ENCODE measurements at regions not wholly inside any gene's neighbourhood (a gene's known extent, or its start where the extent isn't known, plus 50 kb on each side); places are given as distances from the start of the nearest gene placed in this dataset.
"Not testable (repeated sequence)": the region's sequence is repeated elsewhere in the genome, so short reads cannot be mapped to it uniquely, and the experiment has no call there.

DNA sequence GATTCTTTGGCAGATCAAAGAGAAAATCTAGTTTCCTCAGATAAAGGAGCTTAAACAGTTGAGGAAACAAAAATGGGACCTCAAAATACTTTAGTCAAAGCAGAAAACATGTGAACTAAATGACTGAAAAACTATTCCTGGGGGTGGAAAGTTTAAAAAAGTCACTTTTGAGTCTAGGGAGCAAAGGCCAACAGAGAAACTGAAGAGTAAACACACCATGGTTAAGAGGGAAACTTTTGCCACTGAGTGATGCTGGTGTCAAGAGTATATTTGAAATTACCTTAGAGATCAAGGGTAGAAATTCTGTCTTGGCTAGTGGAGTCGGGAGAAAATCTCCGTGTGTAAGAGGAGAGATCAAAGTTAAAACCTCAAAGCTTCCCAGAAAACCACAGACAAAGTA lies 501.2 kb upstream of the ADGRL4 start:
- DNase-seq (ENCODE audit: low spot score in 2 of 2): no peak
- Mint-ChIP-seq H3K4me1 (no peaks in the 10 kb centered on the region), H3K27ac (no peak overlapping the region), H3K36me3 (no peaks in the 10 kb centered on the region), H3K9me3 (peaks cover 10% of the 10 kb centered on the region), H3K4me3 (no peak overlapping the region)
- ATAC-seq: no peak

DNA sequence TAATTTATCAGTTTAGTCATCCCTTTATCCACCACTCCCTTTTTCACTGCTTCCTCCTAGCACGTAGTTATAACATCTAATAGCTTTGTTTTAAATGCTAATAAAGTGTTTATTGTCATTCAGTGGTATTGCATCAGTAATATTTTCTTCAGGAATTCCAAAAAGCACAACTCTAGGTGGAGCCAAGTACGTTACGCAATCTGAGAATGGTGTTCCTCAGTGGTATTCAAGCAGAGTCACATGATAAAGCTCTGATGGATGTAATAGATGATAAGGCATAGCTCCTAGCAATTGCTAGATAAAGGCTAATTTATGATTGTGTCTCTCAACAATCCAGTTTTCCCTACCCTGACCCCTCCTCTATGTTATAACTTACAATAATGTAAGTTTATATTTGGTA lies 494.6 kb upstream of the ADGRL4 start:
- no peaks in the 10 kb centered on the region for H3K4me1 Mint-ChIP-seq
- no peak overlapping the region for H3K4me3 Mint-ChIP-seq
- H3K36me3 Mint-ChIP-seq: no peaks in the 10 kb centered on the region
- H3K9me3 Mint-ChIP-seq: peaks cover 3% of the 10 kb centered on the region
- H3K27ac Mint-ChIP-seq: no peak overlapping the region
- no peak for DNase-seq (ENCODE audit: low spot score in 2 of 2)
- no peak for ATAC-seq

DNA sequence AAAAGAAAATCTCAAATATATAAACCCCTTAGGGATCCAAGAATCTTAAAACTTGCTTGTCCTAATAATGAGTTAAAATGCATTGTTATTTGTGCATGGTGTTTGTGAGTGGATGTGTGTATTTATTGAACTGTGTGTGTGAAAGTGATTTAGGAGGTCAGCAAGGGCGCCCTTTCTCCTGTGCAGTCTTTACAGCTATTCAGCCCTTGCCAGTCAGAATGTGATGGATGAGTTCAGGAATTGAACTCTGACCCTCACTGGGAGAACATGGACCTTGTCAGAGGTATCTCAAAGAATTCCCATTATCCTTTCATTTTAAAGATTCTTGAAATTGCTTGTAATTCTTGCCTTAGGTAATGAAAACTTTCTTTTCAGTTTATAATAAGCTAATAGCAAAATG lies 493.0 kb upstream of the ADGRL4 start:
- no peak overlapping the region for H3K27ac Mint-ChIP-seq
- ATAC-seq (no peak), DNase-seq (ENCODE audit: low spot score in 2 of 2) (no peak)
- H3K36me3 Mint-ChIP-seq: no peaks in the 10 kb centered on the region
- H3K4me3 Mint-ChIP-seq: no peak overlapping the region
- H3K9me3 Mint-ChIP-seq: peaks cover 5% of the 10 kb centered on the region
- no peaks in the 10 kb centered on the region for H3K4me1 Mint-ChIP-seq

DNA sequence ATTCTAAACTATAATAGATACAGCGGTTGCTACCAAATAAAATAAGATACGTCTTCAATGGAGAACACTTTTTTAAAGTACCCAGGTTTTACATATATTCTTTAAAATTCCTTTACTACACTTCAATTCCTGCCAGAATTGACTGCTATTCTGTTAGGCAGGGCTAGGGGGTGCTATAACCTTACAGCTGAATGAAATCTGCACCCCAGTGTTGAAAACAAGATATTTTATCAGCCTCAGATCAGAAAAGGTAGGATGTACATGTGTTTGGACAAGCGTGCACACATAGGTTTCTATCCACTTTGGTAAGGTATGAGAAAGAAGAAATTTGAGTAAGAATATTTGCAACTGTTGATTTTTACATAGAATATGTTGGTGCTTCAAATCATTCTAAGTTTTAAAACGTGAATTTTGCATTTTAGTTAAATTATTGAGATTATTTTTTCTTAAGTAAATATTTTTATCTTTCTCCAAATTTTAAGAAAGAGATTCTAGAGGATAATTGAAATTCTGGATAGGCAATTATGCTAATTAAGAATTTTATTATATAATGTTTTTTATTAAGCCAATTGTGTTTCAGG lies 490.8 kb upstream of the ADGRL4 start:
- Mint-ChIP-seq H3K9me3 (peaks cover 14% of the 10 kb centered on the region), H3K4me3 (no peak overlapping the region), H3K27ac (no peak overlapping the region), H3K36me3 (no peaks in the 10 kb centered on the region), H3K4me1 (no peaks in the 10 kb centered on the region)
- DNase-seq (ENCODE audit: low spot score in 2 of 2) (no peak), ATAC-seq (no peak)

DNA sequence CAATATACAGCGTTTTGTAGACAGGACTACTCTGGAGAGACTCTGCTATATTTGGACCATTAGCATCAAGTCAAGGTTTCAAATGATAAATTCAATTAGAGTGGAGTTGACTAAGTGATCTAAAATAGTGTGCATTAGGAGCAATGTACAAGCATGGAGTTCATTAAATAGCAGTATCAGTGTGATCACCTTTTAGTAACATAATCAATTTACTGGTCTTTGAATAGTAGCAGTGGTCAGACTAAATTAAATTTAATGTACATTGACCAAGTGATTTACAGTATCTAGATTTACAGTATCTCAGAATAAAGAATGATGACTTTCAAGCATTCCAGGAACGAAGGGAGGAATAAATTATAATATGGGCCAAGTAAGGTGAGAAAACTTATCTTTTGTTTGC lies 489.6 kb upstream of the ADGRL4 start:
- H3K36me3 Mint-ChIP-seq: no peaks in the 10 kb centered on the region
- ATAC-seq: no peak

DNA sequence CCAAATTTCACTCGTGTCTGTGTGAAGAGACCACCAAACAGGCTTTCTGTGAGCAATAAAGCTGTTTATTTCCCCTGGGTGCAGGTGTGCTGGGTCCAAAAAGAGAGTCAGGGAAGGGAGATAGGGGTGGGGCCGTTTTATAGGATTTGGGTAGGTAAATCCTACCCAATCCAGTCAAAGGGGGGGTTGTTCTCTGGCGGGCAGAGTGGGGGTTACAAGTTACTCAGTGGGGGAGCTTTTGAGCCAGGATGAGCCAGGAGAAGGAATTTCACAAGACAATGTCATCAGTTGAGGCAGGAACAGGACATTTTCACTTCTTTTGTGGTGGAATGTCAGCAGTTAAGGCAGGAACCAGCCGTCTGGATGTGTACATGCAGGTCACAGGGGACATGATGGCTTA lies 487.2 kb upstream of the ADGRL4 start:
- not testable (repeated sequence) for ATAC-seq; H3K4me3 Mint-ChIP-seq; H3K36me3 Mint-ChIP-seq; H3K4me1 Mint-ChIP-seq; H3K27ac Mint-ChIP-seq; DNase-seq (ENCODE audit: low spot score in 2 of 2)
- peaks cover 22% of the 10 kb centered on the region for H3K9me3 Mint-ChIP-seq

More for the DNA sequence above, 489.6 kb upstream of the ADGRL4 start:
- Mint-ChIP-seq H3K4me3 (no peak overlapping the region), H3K4me1 (no peaks in the 10 kb centered on the region), H3K27ac (no peak overlapping the region), H3K9me3 (peaks cover 13% of the 10 kb centered on the region)
- DNase-seq (ENCODE audit: low spot score in 2 of 2): no peak

DNA sequence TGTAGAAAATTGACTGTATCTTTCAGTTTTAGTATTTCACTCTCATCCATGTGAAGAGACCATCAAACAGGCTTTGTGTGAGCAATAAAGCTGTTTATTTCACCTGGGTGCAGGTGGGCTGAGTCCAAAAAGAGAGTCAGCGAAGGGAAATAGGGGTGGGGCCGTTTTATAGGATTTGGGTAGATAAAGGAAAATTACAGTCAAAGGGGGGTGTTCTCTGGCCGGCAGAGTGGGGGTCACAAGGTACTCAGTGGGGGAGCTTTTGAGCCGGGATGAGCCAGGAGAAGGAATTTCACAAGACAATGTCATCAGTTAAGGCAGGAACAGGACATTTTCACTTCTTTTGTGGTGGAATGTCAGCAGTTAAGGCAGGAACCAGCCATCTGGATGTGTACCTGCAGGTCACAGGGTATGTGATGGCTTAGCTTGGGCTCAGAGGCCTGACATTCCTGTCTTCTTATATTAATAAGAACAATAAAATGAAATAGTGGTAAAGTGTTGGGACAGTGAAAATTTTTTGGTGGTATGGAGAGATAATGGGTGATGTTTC lies 482.1 kb upstream of the ADGRL4 start:
- H3K4me1 Mint-ChIP-seq; DNase-seq (ENCODE audit: low spot score in 2 of 2); H3K36me3 Mint-ChIP-seq; ATAC-seq; H3K27ac Mint-ChIP-seq; H3K4me3 Mint-ChIP-seq: not testable (repeated sequence)
- H3K9me3 Mint-ChIP-seq: peaks cover 20% of the 10 kb centered on the region

DNA sequence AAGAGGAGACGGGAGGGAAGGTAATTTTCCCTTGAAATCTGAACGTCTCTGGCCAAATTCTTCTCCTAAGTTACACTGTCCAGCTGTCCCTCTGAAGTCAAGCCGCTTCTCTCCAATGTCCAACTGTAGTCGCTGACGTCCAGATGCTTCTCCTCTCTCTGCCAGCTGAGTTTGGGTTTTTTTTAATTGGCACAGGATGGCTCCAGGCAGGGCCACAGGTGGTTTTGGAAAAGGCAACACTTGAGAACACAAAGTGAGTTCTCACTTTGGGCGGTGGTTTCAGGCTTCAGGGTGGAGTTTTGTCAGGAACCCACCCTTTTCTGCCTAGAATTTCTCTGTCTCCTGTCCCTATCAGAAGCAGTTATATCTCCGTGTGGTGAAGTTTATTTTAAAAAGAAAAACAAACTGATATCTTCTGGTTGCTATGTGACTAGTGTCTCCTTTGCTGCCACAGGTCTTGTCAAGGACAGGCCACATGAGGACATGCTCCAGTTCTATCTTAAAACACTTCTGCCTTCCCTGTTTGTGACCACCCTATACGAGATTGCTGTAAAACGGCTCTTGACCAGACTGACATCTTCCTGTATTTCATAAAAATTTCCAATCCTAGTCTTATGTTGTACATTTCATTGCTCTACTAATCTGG lies 472.3 kb upstream of the ADGRL4 start:
- peaks cover 7% of the 10 kb centered on the region for H3K9me3 Mint-ChIP-seq
- ATAC-seq (no peak), DNase-seq (ENCODE audit: low spot score in 2 of 2) (no peak)
- H3K27ac Mint-ChIP-seq: no peak overlapping the region
- H3K4me3 Mint-ChIP-seq: no peak overlapping the region
- H3K36me3 Mint-ChIP-seq: no peaks in the 10 kb centered on the region
- no peaks in the 10 kb centered on the region for H3K4me1 Mint-ChIP-seq

DNA sequence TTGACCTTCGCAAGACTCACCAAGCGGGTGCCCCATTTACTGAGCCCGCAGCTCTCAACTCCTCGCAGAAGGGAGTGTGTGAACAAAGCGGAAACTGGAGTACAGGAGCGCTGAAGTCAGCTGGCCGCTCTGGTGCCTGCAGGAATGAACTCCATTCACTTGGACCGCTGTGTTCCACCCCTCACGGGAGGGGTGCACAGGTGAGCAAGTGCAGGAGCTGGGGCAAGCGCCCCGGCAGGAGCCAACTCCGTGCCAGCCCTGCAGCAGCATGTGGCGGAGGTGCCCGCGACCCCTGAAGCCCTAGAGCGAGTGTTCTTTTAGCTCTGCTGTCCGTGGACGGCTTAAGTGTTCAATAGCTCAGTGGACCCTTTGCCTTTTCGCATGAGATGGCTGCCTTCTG lies 471.6 kb upstream of the ADGRL4 start:
- no peaks in the 10 kb centered on the region for H3K36me3 Mint-ChIP-seq
- H3K9me3 Mint-ChIP-seq: peaks cover 7% of the 10 kb centered on the region
- H3K27ac Mint-ChIP-seq: no peak overlapping the region
- no peak for ATAC-seq
- no peaks in the 10 kb centered on the region for H3K4me1 Mint-ChIP-seq
- H3K4me3 Mint-ChIP-seq: no peak overlapping the region
- DNase-seq (ENCODE audit: low spot score in 2 of 2): no peak

DNA sequence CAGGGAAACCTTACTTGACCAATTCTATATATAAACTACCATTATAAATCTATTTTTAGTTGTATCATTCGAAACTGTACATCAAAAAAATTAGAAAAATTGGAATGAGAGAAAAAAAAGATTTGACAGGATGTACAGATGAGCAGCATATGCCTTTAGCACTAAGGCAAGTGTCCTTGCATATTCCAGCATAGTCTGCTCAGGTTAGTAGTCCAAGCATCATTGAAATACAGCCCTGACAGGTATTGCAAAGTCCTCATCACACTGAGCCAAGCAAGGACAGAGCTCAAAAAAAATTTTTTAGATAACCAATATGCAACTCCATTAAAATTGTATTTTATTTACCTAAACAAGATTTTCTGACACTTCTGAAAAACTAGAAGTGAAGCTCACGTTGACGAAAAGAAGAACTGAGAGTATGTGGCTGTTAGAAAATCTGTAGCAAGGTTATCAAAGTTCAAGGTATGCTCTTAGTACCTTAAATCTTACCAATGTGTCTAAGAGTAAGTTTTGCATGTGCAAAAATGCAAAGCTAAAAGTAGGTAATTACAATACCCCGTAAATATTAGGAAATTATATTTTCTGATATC lies 465.6 kb upstream of the ADGRL4 start:
- ATAC-seq (no peak), DNase-seq (ENCODE audit: low spot score in 2 of 2) (no peak)
- Mint-ChIP-seq H3K27ac (no peak overlapping the region), H3K36me3 (no peaks in the 10 kb centered on the region), H3K4me3 (no peak overlapping the region), H3K9me3 (peaks cover 6% of the 10 kb centered on the region), H3K4me1 (no peaks in the 10 kb centered on the region)

DNA sequence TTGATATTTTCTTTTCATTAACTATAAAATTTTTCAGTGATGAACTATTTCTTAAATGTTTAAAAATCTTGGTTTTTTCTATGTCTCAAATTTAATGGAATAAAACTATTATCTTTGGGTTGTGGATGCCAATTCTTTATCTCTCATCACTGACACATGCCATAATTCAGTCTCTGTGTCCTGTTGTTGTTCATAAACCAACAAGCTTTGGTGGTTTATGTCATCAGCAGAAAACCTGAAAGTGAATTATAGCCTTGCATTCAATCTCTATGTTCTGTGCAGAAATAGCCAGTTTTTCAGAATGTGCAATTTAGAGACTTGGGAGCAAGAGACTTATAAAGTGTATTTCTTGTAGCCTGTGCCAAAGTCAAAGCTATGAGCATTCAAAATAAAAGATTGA lies 462.6 kb upstream of the ADGRL4 start:
- ATAC-seq (no peak), DNase-seq (ENCODE audit: low spot score in 2 of 2) (no peak)
- Mint-ChIP-seq H3K4me3 (no peak overlapping the region), H3K36me3 (no peaks in the 10 kb centered on the region), H3K4me1 (no peaks in the 10 kb centered on the region), H3K9me3 (peaks cover 13% of the 10 kb centered on the region), H3K27ac (no peak overlapping the region)

DNA sequence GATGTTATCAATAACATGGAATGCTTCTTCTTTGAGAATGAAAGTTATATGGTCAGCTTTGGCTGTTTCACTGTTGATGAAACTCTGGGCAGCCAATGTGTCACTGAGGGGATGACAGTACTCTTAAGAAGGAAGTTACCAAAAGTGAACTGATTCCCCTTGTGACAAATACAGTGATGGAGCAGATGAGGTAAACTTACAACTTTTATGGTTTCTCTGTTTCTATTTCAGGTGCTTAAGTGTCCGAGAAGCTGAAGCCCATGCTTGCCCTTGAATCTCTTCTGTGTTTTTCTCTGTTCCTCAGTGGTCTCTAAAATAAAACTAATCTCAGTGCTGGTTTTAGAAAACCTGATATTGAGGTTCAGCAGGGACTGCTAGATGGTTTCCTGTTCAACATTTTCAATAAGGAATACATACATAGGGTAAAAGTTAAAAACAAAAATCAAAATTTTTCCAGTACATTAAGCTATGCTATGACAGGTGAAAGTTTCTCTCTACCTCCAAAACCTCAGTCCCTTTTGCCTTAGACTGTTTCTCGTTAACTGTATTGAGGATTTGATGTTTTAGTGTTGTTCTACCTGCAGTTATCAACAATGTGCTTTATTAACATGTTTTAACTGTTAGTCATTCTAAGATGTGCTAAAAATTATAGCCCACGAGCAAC lies 454.4 kb upstream of the ADGRL4 start:
- Mint-ChIP-seq H3K9me3 (peaks cover 17% of the 10 kb centered on the region), H3K27ac (no peak overlapping the region), H3K36me3 (no peaks in the 10 kb centered on the region), H3K4me3 (no peak overlapping the region), H3K4me1 (no peaks in the 10 kb centered on the region)
- no peak for ATAC-seq
- DNase-seq (ENCODE audit: low spot score in 2 of 2): no peak

DNA sequence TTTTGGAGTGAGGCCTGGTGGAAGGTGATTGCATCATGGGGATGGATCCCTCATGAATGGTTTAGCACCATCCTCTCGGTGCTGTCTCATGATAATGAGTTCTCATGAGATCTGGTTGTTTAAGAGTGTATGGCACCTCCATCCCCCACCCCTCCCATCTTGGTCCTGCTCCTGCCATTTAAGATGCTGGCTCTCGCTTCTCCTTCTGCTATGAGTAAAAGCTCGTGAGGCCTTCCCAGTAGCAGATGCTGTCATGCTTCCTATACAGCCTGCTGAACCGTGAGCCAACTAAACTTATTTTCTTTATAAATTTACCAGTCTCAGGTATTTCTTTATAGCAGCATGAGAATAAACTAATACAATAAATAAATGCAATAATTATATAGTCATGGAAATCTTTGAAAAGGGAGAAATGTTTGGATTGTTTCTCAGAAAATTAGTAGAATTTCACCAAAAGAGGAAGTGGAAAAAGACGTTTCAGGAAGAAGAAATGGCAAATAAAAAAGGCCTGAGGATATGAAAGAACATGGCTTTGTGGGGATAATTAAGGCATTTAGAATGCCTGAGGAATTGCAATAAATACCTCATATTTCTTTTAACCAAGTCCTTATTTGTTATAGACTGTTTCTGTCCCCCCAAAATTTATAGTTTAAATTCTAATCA lies 451.2 kb upstream of the ADGRL4 start:
- Mint-ChIP-seq H3K36me3 (no peaks in the 10 kb centered on the region), H3K4me3 (no peak overlapping the region), H3K27ac (no peak overlapping the region), H3K4me1 (no peaks in the 10 kb centered on the region), H3K9me3 (peaks cover 23% of the 10 kb centered on the region)
- no peak for ATAC-seq
- DNase-seq (ENCODE audit: low spot score in 2 of 2): no peak

DNA sequence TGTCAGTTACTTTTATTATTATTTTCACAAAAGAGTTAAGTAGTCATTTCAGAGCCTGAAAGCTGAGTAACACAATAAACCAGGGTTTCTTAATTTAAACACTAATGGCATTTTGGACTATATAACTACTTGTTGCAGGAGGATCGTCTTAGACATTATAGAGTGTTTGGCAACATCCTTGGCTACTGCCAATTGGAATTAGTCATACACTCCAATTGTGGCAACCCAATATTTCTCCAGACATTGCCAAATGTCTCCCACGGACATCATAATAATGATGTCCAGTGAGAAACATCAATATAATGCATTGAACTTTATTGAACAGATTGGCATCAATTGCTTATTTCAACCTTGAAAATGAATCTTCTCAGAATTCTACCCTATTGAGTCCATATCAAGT lies 441.9 kb upstream of the ADGRL4 start:
- Mint-ChIP-seq H3K4me3 (no peak overlapping the region), H3K9me3 (peaks cover 7% of the 10 kb centered on the region), H3K4me1 (no peaks in the 10 kb centered on the region), H3K36me3 (no peaks in the 10 kb centered on the region), H3K27ac (no peak overlapping the region)
- no peak for DNase-seq (ENCODE audit: low spot score in 2 of 2)
- no peak for ATAC-seq

DNA sequence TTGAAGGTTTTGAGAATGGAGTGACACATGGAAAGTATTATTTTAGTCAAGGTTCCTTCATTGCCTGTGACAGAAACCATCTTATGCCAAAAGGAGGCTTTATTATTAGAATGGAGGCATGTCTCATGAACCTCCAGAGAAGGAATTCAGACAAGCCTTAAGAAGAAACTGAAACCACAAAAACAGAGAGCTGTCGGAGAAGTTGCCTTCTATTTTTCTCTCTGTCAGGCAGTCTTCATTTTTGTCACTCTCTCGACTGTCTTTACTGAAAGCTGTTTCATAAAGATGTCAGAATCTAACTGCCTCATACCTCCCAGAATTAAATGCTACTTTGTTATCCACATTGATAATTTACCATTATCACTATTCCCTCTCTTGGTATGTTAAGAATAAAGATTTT lies 434.7 kb upstream of the ADGRL4 start:
- ATAC-seq: no peak
- H3K36me3 Mint-ChIP-seq: no peaks in the 10 kb centered on the region
- DNase-seq (ENCODE audit: low spot score in 2 of 2): no peak
- peaks cover 5% of the 10 kb centered on the region for H3K9me3 Mint-ChIP-seq
- H3K27ac Mint-ChIP-seq: no peak overlapping the region
- H3K4me3 Mint-ChIP-seq: no peak overlapping the region
- no peaks in the 10 kb centered on the region for H3K4me1 Mint-ChIP-seq

Measured in stimulated activated effector memory CD8-positive, alpha-beta T cell treated with anti-CD3 and anti-CD28 coated beads, Interleukin-12 subunit alpha, Interleukin-12 subunit beta, amount 100 ng/mL, for 72 hours (primary cell).